ENCODE measurements at regions not wholly inside any gene's neighbourhood (a gene's known extent, or its start where the extent isn't known, plus 50 kb on each side); places are given as distances from the start of the nearest gene placed in this dataset.

DNA sequence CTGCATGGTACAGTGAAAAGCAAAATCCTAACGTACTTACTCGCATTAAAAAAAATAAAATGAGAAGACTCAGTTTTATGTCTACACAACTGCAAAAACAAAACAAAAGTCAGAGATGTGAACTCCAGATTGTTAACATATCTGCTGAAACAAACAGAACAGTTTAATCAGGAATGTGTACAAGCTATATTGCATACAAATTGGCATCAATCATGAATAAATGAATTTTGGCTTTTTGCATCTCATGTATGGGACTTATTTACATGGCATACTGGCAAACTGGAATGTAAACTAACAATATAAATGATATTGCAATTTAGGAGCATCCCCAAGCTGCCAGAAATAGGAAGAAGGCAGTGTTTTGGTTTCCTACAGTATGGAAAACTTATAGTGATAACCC is 79.6 kb upstream of the NSMCE3 start (continued):
- TF ChIP-seq EGR1 (IDR thresholded peaks at IDR 0.05; ENCODE audit: borderline replicate concordance, low read depth, low read length) (no peak), EZH2 (IDR thresholded peaks at IDR 0.05; ENCODE audit: low read depth, low read length, severe bottlenecking) (no peak), CHD2 (IDR thresholded peaks at IDR 0.05; ENCODE audit: low read length) (no peak), RXRA (IDR thresholded peaks at IDR 0.05; ENCODE audit: insufficient read depth, low read depth, low read length) (no peak), SRF (IDR thresholded peaks at IDR 0.05; ENCODE audit: low read depth, low read length) (no peak), YY1 (IDR thresholded peaks at IDR 0.05; ENCODE audit: low read depth, low read length) (no peak)

Data from H1 (cell line).